ENCODE measurements at regions not wholly inside any gene's neighbourhood (a gene's known extent, or its start where the extent isn't known, plus 50 kb on each side); places are given as distances from the start of the nearest gene placed in this dataset.

- no peak for TF ChIP-seq POLR2A (IDR thresholded peaks at IDR 0.05; ENCODE audit: low read depth, low read length)
- no peak for TF ChIP-seq CTCF (IDR thresholded peaks at IDR 0.05; ENCODE audit: extremely low read depth in 1 of 2, insufficient read depth in 1 of 2, low read depth in 1 of 2, low read length in 2 of 2)
- no peak for TF ChIP-seq EZH2 (IDR thresholded peaks at IDR 0.05; ENCODE audit: borderline replicate concordance, low read depth, low read length, severe bottlenecking)
- TF ChIP-seq, protein P1, sequence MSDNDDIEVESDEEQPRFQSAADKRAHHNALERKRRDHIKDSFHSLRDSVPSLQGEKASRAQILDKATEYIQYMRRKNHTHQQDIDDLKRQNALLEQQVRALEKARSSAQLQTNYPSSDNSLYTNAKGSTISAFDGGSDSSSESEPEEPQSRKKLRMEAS (IDR thresholded peaks at IDR 0.05; ENCODE audit: insufficient read depth, insufficient read length): no peak
These were observed 459.2 kb downstream of the FAT4 start for GRCh38 chr4:125773931-125774330.
